Left ventricle myocardium inferior (tissue), 1 donor: ENCODE measurements at regions not wholly inside any gene's neighbourhood (a gene's known extent, or its start where the extent isn't known, plus 50 kb on each side); places are given as distances from the start of the nearest gene placed in this dataset.

Experiments
- DNase-seq: peaks from one replicate; pipeline ENCODE4 v3.0.0-alpha.2; 2020
- H3K27ac ChIP-seq: fragments of 200-600 bp; replicated peaks from 2 replicates; pipeline ENCODE4 v1.8.0; 2021
- H3K27me3 ChIP-seq: fragments of 200-600 bp; 2 replicates; pipeline ENCODE4 v1.8.0; 2021; ENCODE audit warnings: low read depth
- H3K36me3 ChIP-seq: fragments of 200-600 bp; 2 replicates; pipeline ENCODE4 v1.8.0; 2021
- H3K4me1 ChIP-seq: fragments of 200-600 bp; 2 replicates; pipeline ENCODE4 v1.8.0; 2021
- H3K4me3 ChIP-seq: fragments of 200-600 bp; 2 replicates; pipeline ENCODE4 v1.8.0; 2021; ENCODE audit warnings: mild to moderate bottlenecking, moderate library complexity
- H3K9me3 ChIP-seq: fragments of 200-600 bp; replicated peaks from 2 replicates; pipeline ENCODE4 v1.8.0; 2021
- CTCF ChIP-seq: fragments of 200-600 bp; IDR thresholded peaks from 2 replicates; pipeline ENCODE4 v1.8.0; 2021; ENCODE audit warnings: antibody characterized with exemption, mild to moderate bottlenecking, borderline replicate concordance
- intact Hi-C: fragments of 100-400 bp; cut with micrococcal nuclease; formaldehyde crosslinking; loops from one replicate; pipeline ENCODE4 v1.11.0; 2022
- donor health status: DM: no; HTN: yes; CAD: no; lungs with severe emphysema.

- peaks cover 17% of the 10 kb centered on the region for H3K9me3 ChIP-seq
- intact Hi-C loops, result no loop called here
- H3K4me3 ChIP-seq, result no peak overlapping the region
- no peaks in the 10 kb centered on the region for H3K27me3 ChIP-seq
- no peaks in the 10 kb centered on the region for H3K36me3 ChIP-seq
- H3K4me1 ChIP-seq, result no peaks in the 10 kb centered on the region
- no peak for TF ChIP-seq CTCF
- DNase-seq, result no peak
- H3K27ac ChIP-seq, result no peak overlapping the region
These were observed 835.0 kb upstream of the FANCL start for GRCh38 chr2:59076079-59076619.

- no peak for TF ChIP-seq CTCF
- H3K27me3 ChIP-seq, result no peaks in the 10 kb centered on the region
- H3K4me1 ChIP-seq, result no peaks in the 10 kb centered on the region
These were observed 832.9 kb upstream of the FANCL start for GRCh38 chr2:59074071-59074470.

GRCh38 chr2:59073286-59073685 is 832.2 kb upstream of the FANCL start:
- Histone ChIP-seq H3K4me3 (no peak overlapping the region), H3K36me3 (no peaks in the 10 kb centered on the region), H3K9me3 (peaks cover 19% of the 10 kb centered on the region), H3K4me1 (no peaks in the 10 kb centered on the region), H3K27me3 (no peaks in the 10 kb centered on the region), H3K27ac (no peak overlapping the region)
- DNase-seq, result no peak
- intact Hi-C loops, result no loop called here
- TF ChIP-seq CTCF, result no peak

More at GRCh38 chr2:59074071-59074470, 832.9 kb upstream of the FANCL start:
- Histone ChIP-seq H3K9me3 (peaks cover 19% of the 10 kb centered on the region), H3K4me3 (no peak overlapping the region), H3K27ac (no peak overlapping the region), H3K36me3 (no peaks in the 10 kb centered on the region)
- intact Hi-C loops, result no loop called here
- DNase-seq, result no peak

- TF ChIP-seq CTCF, result no peak
- intact Hi-C loops, result no loop called here
- no peak overlapping the region for H3K27ac ChIP-seq
- H3K36me3 ChIP-seq, result no peaks in the 10 kb centered on the region
- H3K27me3 ChIP-seq, result no peaks in the 10 kb centered on the region
- no peak overlapping the region for H3K4me3 ChIP-seq
- H3K9me3 ChIP-seq, result peaks cover 19% of the 10 kb centered on the region
- no peaks in the 10 kb centered on the region for H3K4me1 ChIP-seq
- no peak for DNase-seq
These were observed 827.1 kb upstream of the FANCL start for GRCh38 chr2:59068255-59068654.

GRCh38 chr2:59066787-59067399 is 825.8 kb upstream of the FANCL start:
- no peak for TF ChIP-seq CTCF
- intact Hi-C loops, result no loop called here
- DNase-seq, result no peak

More at GRCh38 chr2:59066787-59067399, 825.8 kb upstream of the FANCL start:
- no peak overlapping the region for H3K4me3 ChIP-seq
- H3K27ac ChIP-seq, result no peak overlapping the region
- H3K9me3 ChIP-seq, result peaks cover 9% of the 10 kb centered on the region
- H3K4me1 ChIP-seq, result no peaks in the 10 kb centered on the region
- peaks cover 5% of the 10 kb centered on the region for H3K27me3 ChIP-seq
- no peaks in the 10 kb centered on the region for H3K36me3 ChIP-seq
